ENCODE measurements at regions not wholly inside any gene's neighbourhood (a gene's known extent, or its start where the extent isn't known, plus 50 kb on each side); places are given as distances from the start of the nearest gene placed in this dataset.
"Not testable (repeated sequence)": the region's sequence is repeated elsewhere in the genome, so short reads cannot be mapped to it uniquely, and the experiment has no call there.

DNA sequence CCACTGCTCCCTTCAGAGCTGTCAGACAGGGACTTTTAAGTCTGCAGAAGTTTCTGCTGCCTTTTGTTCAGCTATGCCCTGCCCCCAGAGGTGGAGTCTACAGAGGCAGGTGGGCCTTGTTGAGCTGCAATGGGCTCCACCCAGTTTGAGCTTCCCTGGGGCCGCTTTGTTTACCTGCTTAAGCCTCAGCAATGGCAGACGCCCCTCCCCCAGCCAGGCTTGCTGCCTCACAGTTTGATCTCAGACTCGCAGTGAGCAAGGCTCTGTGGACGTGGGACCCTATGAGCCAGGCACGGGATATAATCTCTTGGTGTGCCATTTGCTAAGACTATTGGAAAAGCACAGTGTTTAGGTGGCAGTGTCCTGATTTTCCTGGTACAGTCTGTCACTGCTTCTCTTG is 104.2 kb upstream of the PTBP2 start:
- H3K36me3 ChIP-seq (ENCODE audit: insufficient read depth, low read length); H3K9me3 ChIP-seq (ENCODE audit: insufficient read depth, low read depth, low read length); DNase-seq (ENCODE audit: low read depth); FAIRE-seq; H3K4me1 Mint-ChIP-seq (ENCODE audit: low read depth, unreplicated experiment); H4K20me1 ChIP-seq (ENCODE audit: insufficient read depth, low read length); H3K4me3 ChIP-seq (ENCODE audit: insufficient read depth, low read depth, low read length); H3K4me1 ChIP-seq (ENCODE audit: insufficient read depth, low read length); H3K9ac ChIP-seq (ENCODE audit: low read length); H3K9me3 Mint-ChIP-seq (ENCODE audit: unreplicated experiment); H2AFZ ChIP-seq (ENCODE audit: low read depth, low read length); H3K4me3 Mint-ChIP-seq (ENCODE audit: unreplicated experiment); H3K36me3 Mint-ChIP-seq (ENCODE audit: low read depth, unreplicated experiment); H3K27me3 ChIP-seq (ENCODE audit: insufficient read depth, low read length); H3K4me2 ChIP-seq (ENCODE audit: low read length); H3K79me2 ChIP-seq (ENCODE audit: insufficient read depth, low read length); H3K27me3 Mint-ChIP-seq (ENCODE audit: low read depth, unreplicated experiment); H3K27ac ChIP-seq (ENCODE audit: low read depth, low read length); H3K27ac Mint-ChIP-seq (ENCODE audit: unreplicated experiment): not testable (repeated sequence)

DNA sequence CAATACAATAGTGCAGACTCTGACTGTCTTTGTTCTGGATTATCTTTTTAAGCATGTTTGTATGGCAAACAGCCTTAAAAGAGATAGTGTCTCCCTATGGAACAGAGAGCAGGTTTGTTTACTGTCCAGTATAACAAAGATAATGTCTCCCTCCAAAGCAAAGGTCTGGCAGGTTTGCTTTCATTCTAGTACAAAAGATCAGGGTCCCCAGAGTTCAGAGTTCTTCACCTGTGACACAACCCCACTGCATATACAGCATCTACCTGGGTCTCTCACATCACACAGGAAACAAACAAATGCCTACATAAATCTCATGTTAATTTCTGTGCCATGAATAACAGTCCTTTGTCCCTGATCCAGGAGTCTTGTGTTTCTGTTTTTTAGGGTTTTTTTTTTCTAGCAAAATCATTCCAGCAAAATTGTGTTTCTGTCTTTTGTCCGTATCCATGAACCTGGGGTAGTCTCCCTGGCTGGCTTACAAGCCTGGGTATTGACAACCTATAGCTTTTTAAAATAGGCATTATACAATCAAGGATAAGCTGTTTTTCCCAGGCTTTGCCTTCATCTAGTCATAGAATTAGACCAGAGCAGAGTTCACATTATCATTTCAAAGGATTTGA is 89.4 kb upstream of the PTBP2 start:
- FAIRE-seq (no peak), DNase-seq (ENCODE audit: low read depth) (no peak)
- no peaks in the 10 kb centered on the region for H3K79me2 ChIP-seq (ENCODE audit: insufficient read depth, low read length)
- Mint-ChIP-seq H3K27me3 (ENCODE audit: low read depth, unreplicated experiment) (no peaks in the 10 kb centered on the region), H3K9me3 (ENCODE audit: unreplicated experiment) (no peaks in the 10 kb centered on the region), H3K4me1 (ENCODE audit: low read depth, unreplicated experiment) (no peaks in the 10 kb centered on the region), H3K27ac (ENCODE audit: unreplicated experiment) (no peak overlapping the region), H3K4me3 (ENCODE audit: unreplicated experiment) (no peak overlapping the region), H3K36me3 (ENCODE audit: low read depth, unreplicated experiment) (no peaks in the 10 kb centered on the region)
- no peak overlapping the region for H3K4me2 ChIP-seq (ENCODE audit: low read length)
- no peak overlapping the region for H3K27ac ChIP-seq (ENCODE audit: low read depth, low read length)
- no peak for TF ChIP-seq EZH2 (IDR thresholded peaks at IDR 0.05; ENCODE audit: insufficient read depth, low read length)
- no peaks in the 10 kb centered on the region for H4K20me1 ChIP-seq (ENCODE audit: insufficient read depth, low read length)
- no peaks in the 10 kb centered on the region for H3K36me3 ChIP-seq (ENCODE audit: insufficient read depth, low read length)
- no peak overlapping the region for H3K4me3 ChIP-seq (ENCODE audit: insufficient read depth, low read depth, low read length)
- H3K9me3 ChIP-seq (ENCODE audit: insufficient read depth, low read depth, low read length), result no peaks in the 10 kb centered on the region
- H3K4me1 ChIP-seq (ENCODE audit: insufficient read depth, low read length), result no peaks in the 10 kb centered on the region
- H3K27me3 ChIP-seq (ENCODE audit: insufficient read depth, low read length), result no peaks in the 10 kb centered on the region
- H3K9ac ChIP-seq (ENCODE audit: low read length), result no peak overlapping the region
- H2AFZ ChIP-seq (ENCODE audit: low read depth, low read length), result no peak overlapping the region

DNA sequence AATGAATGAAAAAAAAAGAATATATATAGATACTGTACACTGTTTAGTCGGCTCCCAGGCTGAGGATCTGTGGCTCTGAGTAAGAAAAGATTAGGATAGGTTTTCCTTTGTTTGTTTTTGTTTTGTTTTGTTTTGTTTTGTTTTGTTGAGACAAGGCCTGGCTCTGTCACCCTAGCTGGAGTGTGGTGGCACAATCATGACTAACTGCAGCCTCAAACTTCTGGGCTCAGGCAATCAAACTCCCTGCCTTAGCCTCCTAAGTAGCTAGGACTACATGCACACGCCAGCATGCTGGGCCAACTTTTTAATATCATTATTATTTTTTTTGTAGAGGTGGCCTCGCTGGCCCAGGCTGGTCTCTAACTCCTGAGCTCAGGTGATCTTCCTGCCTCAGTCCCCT is 87.9 kb upstream of the PTBP2 start:
- H3K36me3 Mint-ChIP-seq (ENCODE audit: low read depth, unreplicated experiment), result no peaks in the 10 kb centered on the region
- no peak overlapping the region for H3K4me2 ChIP-seq (ENCODE audit: low read length)
- no peak overlapping the region for H3K27ac Mint-ChIP-seq (ENCODE audit: unreplicated experiment)
- no peak overlapping the region for H3K4me3 ChIP-seq (ENCODE audit: insufficient read depth, low read depth, low read length)
- no peak overlapping the region for H3K27ac ChIP-seq (ENCODE audit: low read depth, low read length)
- no peak overlapping the region for H3K9ac ChIP-seq (ENCODE audit: low read length)
- H4K20me1 ChIP-seq (ENCODE audit: insufficient read depth, low read length), result no peaks in the 10 kb centered on the region
- H3K36me3 ChIP-seq (ENCODE audit: insufficient read depth, low read length), result no peaks in the 10 kb centered on the region
- no peak overlapping the region for H3K4me3 Mint-ChIP-seq (ENCODE audit: unreplicated experiment)
- no peaks in the 10 kb centered on the region for H3K4me1 Mint-ChIP-seq (ENCODE audit: low read depth, unreplicated experiment)
- no peak for TF ChIP-seq EZH2 (IDR thresholded peaks at IDR 0.05; ENCODE audit: insufficient read depth, low read length)
- TF ChIP-seq, protein P1, sequence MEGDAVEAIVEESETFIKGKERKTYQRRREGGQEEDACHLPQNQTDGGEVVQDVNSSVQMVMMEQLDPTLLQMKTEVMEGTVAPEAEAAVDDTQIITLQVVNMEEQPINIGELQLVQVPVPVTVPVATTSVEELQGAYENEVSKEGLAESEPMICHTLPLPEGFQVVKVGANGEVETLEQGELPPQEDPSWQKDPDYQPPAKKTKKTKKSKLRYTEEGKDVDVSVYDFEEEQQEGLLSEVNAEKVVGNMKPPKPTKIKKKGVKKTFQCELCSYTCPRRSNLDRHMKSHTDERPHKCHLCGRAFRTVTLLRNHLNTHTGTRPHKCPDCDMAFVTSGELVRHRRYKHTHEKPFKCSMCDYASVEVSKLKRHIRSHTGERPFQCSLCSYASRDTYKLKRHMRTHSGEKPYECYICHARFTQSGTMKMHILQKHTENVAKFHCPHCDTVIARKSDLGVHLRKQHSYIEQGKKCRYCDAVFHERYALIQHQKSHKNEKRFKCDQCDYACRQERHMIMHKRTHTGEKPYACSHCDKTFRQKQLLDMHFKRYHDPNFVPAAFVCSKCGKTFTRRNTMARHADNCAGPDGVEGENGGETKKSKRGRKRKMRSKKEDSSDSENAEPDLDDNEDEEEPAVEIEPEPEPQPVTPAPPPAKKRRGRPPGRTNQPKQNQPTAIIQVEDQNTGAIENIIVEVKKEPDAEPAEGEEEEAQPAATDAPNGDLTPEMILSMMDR (IDR thresholded peaks at IDR 0.05; ENCODE audit: insufficient read depth, low read depth, low read length), result no peak
- H3K9me3 ChIP-seq (ENCODE audit: insufficient read depth, low read depth, low read length), result no peaks in the 10 kb centered on the region
- FAIRE-seq, result no peak
- H3K4me1 ChIP-seq (ENCODE audit: insufficient read depth, low read length), result no peaks in the 10 kb centered on the region
- H3K27me3 ChIP-seq (ENCODE audit: insufficient read depth, low read length), result no peaks in the 10 kb centered on the region
- no peak for DNase-seq (ENCODE audit: low read depth)
- H3K27me3 Mint-ChIP-seq (ENCODE audit: low read depth, unreplicated experiment), result no peaks in the 10 kb centered on the region
- no peaks in the 10 kb centered on the region for H3K79me2 ChIP-seq (ENCODE audit: insufficient read depth, low read length)
- no peaks in the 10 kb centered on the region for H3K9me3 Mint-ChIP-seq (ENCODE audit: unreplicated experiment)
- no peak overlapping the region for H2AFZ ChIP-seq (ENCODE audit: low read depth, low read length)

All from astrocyte (in vitro differentiated cells and primary cell).